Coronary artery (tissue), 2 donors: ENCODE measurements at regions not wholly inside any gene's neighbourhood (a gene's known extent, or its start where the extent isn't known, plus 50 kb on each side); places are given as distances from the start of the nearest gene placed in this dataset.
"Not testable (repeated sequence)": the region's sequence is repeated elsewhere in the genome, so short reads cannot be mapped to it uniquely, and the experiment has no call there.

Experiments used
- DNase-seq: peaks from one replicate; pipeline ENCODE4 v3.0.0-alpha.2; 2017; ENCODE audit warnings: low spot score
- H3K27ac ChIP-seq, 2 donors: fragments of 200-600 bp; sonication (generic); one replicate each; pipeline ENCODE4 v1.5.1; 2016 to 2019
- H3K4me3 ChIP-seq: fragments of 200-600 bp; sonication (generic); 2 replicates; pipeline ENCODE4 v1.5.1; 2016; ENCODE audit warnings: mild to moderate bottlenecking, moderate library complexity
- TF ChIP-seq, protein P1 (sequence below): fragments of 200-600 bp; sonication (generic); IDR thresholded peaks from one replicate; pipeline ENCODE4 v1.5.1; 2019; ENCODE audit warnings: antibody characterized with exemption

DNA sequence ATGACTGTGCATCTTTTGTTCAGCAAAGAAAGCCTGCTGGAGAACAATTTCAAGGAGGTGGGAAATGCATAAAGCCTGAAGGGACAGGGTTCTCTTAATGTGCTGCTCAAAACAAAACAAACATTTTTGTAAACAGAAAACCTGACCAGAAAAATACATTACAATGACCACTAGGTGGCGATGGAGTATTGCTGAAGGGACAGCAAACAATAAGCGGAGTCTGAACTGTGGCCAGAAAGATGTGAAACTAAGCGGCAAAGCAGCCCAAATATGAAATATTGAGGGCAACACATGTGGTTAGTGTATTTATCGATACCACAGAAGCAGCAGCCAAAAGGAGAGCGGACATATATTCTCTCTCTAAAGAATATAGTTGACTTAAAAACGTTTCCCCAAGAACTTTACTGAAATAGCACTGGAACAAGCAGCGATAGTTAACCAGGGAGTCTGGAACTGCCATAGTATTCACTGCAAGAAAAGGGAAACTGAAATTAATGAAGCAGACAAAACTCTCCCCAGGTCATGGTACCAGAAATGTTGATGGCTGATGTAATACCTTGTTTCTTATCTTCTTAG, 1814.2 kb upstream of the DEFB115 start:
- H3K4me3 ChIP-seq, DNase-seq, H3K27ac ChIP-seq: not testable (repeated sequence)
- TF ChIP-seq, protein P1, sequence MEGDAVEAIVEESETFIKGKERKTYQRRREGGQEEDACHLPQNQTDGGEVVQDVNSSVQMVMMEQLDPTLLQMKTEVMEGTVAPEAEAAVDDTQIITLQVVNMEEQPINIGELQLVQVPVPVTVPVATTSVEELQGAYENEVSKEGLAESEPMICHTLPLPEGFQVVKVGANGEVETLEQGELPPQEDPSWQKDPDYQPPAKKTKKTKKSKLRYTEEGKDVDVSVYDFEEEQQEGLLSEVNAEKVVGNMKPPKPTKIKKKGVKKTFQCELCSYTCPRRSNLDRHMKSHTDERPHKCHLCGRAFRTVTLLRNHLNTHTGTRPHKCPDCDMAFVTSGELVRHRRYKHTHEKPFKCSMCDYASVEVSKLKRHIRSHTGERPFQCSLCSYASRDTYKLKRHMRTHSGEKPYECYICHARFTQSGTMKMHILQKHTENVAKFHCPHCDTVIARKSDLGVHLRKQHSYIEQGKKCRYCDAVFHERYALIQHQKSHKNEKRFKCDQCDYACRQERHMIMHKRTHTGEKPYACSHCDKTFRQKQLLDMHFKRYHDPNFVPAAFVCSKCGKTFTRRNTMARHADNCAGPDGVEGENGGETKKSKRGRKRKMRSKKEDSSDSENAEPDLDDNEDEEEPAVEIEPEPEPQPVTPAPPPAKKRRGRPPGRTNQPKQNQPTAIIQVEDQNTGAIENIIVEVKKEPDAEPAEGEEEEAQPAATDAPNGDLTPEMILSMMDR: peak; percentile 56

DNA sequence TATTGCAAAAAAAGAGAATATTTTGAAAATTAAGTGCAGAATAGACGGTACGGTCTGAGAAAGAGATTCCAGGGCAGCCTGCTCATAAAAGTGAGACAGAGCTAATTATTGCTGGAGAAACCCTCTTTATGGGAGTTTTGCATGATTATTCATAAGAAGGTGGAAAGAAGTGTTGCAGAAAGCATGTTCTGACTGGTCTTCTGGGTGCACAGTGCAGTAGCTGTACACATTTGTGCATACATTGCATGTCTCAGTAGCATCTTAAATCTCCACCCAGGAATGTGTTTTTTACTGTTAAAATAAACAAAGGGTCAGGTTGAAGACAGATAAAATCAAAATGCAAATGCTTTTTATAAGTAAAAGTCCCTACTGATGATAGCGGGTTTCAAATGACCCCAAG, 1813.6 kb upstream of the DEFB115 start:
- TF ChIP-seq, protein P1: no peak
- H3K4me3 ChIP-seq: no peak overlapping the region
- no peak for DNase-seq
- H3K27ac ChIP-seq: no peak overlapping the region

DNA sequence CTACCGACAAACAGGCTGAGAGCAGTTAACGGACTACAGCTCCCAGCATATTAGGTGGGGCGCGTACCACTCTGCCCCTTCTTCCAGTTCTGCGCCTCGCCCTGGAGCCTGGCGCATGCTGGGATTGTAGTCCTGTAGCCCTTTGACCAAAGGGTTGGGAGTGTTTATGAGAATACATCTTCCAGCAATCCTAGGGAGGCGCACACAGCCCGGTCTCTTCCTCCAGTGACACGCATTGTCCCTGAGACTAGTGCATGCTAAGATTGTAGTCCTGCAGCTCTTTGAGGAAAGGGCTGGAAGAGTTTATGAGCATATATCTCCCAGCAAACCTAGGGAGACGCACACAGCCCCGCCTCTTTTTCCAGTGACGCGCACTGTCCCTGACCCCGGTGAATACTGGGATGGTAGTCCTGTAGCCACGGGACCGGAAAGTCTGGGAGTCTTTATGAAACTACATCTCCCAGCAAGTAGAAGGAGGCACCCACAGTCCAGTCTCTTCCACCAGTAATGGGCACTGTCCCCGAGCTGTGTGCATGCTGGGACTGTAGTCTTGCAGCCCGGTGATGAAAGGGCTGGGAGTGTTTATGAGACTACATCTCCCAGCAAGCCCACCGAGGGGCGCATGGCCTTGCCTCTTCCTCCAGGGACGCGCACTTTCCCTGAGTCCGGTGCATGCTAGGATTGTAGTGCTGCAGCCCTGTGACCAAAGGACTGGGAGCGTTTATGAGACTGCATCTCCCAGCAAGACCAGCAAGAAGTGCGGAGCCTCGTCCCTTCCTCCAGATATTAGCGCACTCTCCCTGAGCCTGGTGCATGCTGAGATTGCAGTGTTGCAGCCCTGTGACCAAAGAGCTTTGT, 1812.2 kb upstream of the DEFB115 start:
- DNase-seq, H3K4me3 ChIP-seq, H3K27ac ChIP-seq: not testable (repeated sequence)

DNA sequence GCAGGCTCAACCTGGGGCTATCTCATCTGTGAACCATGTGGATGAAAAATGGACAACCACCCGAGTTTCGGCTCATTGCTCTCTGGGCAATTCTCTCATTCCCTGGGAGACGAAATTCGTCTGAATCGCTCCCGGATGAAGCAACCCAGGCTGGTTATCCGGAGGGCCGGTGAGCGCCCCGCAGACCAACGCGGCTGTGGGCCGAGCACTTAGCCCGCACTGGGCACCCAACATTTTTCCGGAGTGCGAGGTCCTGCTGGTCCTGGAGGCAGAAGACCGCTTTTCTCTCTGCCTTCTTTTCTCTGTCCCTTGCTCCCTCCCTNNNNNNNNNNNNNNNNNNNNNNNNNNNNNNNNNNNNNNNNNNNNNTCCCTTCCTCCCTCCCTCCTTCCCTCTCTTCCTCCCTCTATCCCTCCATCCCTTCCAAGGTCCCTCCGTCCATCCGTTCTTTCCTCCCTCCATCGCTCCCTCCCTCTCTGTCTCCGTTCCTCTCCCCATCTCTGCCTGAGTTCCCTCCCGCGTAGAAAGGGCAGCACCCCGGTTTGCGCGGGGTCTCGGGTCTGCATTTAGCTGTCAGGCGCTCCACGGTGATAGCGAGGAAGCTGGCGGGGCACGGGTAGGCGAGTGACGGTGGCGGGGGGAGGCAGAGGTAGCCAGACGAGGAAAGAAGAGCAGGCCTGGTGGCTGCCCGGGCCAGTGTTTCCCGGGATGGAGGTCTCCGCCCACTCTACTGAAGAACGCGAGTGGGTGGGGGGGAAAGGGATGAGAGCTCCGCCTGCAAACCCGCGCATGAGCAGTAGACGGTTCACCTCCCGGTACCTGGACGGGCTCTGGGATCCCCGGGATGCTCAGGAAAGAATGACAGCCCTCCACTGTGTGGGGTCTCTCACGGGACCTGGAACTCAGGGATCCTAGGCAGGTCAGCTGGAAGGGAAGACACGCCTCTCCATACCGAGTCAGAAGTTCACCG, 1809.7 kb upstream of the DEFB115 start:
- not testable (repeated sequence) for DNase-seq, H3K27ac ChIP-seq, H3K4me3 ChIP-seq

DNA sequence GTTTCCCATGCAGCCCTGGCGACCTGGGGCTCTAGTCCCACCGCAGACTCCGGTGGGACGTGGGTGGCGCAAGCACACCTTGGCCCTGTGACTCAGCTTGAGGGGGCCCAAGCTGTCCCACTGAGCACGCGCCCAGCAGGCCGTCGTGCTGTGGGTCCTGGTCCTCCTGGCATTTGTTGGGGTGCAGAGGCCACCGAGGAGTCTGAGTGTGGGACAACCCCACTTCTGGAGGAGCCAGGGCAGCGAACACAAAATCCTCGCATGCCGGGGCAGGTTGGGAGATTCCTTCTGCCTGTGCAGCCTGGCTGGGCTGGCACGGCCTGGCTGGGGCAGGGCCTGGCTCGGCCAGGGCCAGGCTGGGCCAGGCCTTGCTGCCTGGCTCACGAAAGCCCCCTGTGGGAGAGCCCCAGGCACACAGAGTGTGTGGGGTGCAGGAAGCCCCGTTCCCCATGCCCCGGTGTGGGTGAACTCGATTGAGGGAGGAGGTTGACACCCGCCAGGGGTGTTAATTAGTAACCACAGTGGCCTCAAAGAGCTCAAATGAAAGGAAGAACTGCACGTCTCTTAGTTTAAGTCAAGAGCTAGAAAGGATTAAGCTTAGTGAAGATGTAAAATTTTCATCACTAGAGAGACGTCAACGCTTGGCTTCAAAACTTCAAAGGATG, 1808.5 kb upstream of the DEFB115 start:
- TF ChIP-seq, protein P1: no peak
- DNase-seq: no peak
- H3K27ac ChIP-seq: no peak overlapping the region
- no peak overlapping the region for H3K4me3 ChIP-seq

DNA sequence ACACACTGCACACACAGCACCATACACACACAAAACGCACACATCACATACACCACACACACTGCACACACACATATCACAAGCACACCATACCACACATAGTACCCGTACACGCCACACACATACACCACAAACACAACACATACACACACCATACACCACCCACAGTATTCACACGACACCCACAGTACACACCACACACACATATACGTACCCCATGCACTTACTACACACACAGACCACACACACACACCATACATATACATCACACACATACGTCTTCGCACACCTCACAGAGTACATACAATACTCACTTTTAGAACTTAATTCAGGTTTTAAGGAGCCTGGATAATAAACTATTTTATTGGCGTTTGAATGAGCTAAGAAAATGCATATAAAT, 1805.3 kb upstream of the DEFB115 start:
- H3K4me3 ChIP-seq: no peak overlapping the region
- TF ChIP-seq, protein P1: no peak
- DNase-seq: no peak
- H3K27ac ChIP-seq: no peak overlapping the region

DNA sequence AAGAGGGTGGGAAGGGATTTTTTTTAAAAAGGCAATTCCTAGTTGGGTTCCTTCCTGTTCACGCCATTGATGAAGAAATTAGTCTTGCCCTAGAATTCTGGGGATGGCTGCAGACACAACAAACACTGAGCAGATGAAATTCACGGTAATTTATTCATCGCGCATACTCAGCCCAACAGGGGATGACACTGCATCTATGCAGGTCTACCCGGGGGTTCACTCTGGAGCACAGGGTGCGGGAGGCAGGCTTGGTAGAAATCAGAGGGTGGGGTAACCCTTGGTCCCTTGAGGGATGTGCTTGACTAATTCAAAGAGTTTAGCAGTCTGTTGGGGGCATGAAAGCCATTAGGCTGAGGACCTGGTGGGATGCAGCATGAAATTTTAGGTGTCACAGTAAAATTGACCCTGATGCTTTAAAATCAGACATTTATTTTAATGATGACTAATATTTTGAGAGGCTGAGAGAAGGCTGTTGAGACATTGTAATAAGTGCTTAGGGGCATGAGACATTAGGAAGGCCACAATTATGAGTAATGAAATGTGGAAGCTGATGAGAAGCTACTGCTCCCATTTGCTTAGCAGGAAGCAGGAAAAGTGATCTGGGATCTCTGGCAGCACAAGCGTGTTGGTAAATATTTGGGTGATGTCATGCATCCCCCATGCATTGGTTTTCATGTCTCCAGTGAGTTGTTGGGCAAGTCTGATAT, 1800.3 kb upstream of the DEFB115 start:
- DNase-seq, H3K27ac ChIP-seq, H3K4me3 ChIP-seq: not testable (repeated sequence)

DNA sequence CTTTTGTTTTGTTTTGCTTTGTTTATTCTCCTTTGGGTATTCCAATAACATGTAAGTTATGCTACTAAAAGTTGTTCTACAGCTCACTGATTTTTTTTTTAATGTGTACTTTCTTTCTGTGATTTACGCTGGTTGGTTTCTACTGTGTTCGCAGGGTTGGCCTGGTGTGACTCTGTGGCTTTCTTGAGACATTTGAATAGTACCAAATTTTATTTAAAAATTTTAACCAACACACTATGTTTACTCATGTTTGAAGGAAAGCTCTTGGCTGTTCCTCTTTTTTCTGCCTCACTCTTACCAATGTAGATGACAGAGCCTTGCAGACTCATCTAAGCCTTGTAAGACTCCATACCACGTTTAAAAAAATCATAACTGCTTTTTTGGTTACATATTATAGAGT, 1784.9 kb upstream of the DEFB115 start:
- Histone ChIP-seq H3K4me3 (no peak overlapping the region), H3K27ac (no peak overlapping the region)
- TF ChIP-seq, protein P1: no peak
- DNase-seq: no peak

DNA sequence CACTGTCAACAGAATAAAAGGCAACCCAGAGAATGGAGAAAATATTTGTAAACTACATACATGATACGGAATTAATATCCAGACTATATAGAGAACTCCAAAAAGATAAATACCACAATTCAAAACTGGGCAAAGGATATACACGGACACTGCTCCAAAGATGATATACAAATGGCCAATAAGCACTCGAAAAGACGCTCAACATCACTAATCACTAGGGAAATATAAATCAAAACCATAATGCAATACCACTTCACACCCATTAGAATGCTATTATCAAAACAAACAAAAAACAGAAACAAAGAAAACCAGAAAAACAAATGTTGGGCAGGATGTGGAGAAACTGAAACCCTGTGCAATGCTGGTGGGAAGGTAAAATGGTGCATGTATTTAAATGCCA, 1764.6 kb upstream of the DEFB115 start:
- not testable (repeated sequence) for DNase-seq, H3K27ac ChIP-seq, H3K4me3 ChIP-seq

DNA sequence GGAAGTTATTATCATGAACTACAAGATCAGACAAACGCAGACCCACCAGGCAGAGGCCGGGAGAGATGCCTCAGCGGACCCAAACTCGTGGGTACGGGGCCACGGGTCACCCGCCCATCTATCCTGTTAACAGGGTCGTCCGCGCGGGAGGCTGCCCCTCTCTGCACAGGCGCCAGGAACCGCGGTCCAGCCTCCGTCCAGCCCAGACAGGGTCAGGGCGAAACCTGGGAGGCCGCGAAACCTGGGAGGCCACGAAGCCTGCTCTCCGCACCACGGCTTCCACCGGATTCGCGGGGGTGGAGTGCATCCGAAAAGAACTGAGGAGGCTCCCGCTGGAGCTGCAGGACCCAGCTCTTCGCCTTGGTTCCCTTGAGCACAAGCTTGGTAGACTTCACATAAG, 1760.7 kb upstream of the DEFB115 start:
- H3K4me3 ChIP-seq, DNase-seq, H3K27ac ChIP-seq: not testable (repeated sequence)
